Osteoblast (primary cell): ENCODE measurements at regions not wholly inside any gene's neighbourhood (a gene's known extent, or its start where the extent isn't known, plus 50 kb on each side); places are given as distances from the start of the nearest gene placed in this dataset.

Experiments used
- DNase-seq: peaks from one replicate; pipeline ENCODE4 v3.0.0; 2011; ENCODE audit warnings: low spot score, mixed read lengths; ENCODE audit not compliant: insufficient read length; ENCODE audit errors: missing footprints
- H2AFZ ChIP-seq: 2 replicates; pipeline ENCODE4 v1.6.0; 2011; ENCODE audit warnings: mild to moderate bottlenecking, low read length
- H3K27ac ChIP-seq: 2 replicates; pipeline ENCODE4 v1.5.1; 2011; ENCODE audit warnings: mild to moderate bottlenecking, low read depth, low read length, moderate library complexity
- H3K27me3 ChIP-seq: 2 replicates; pipeline ENCODE4 v1.6.0; 2012; ENCODE audit warnings: mild to moderate bottlenecking, control low read depth, inconsistent platforms, low read length, moderate library complexity; ENCODE audit not compliant: insufficient read depth
- H3K36me3 ChIP-seq: 2 replicates; pipeline ENCODE4 v1.5.1; 2011; ENCODE audit warnings: mild to moderate bottlenecking, low read length, control low read depth, moderate library complexity; ENCODE audit not compliant: insufficient read depth
- H3K4me1 ChIP-seq: 2 replicates; pipeline ENCODE4 v1.5.1; 2011; ENCODE audit warnings: mild to moderate bottlenecking, low read length, control low read depth, moderate library complexity; ENCODE audit not compliant: insufficient read depth
- H3K4me2 ChIP-seq: 2 replicates; pipeline ENCODE4 v1.6.0; 2011; ENCODE audit warnings: mild to moderate bottlenecking, low read length; ENCODE audit not compliant: insufficient read depth
- H3K4me3 ChIP-seq: fragments of 200-600 bp; sonication (generic); 3 replicates; pipeline ENCODE4 v1.5.1; 2012; ENCODE audit warnings: mild to moderate bottlenecking, low read length, inconsistent platforms; ENCODE audit not compliant: insufficient read depth
- H3K79me2 ChIP-seq: 2 replicates; pipeline ENCODE4 v1.6.0; 2012; ENCODE audit warnings: mild to moderate bottlenecking, low read length, control low read depth, inconsistent platforms; ENCODE audit not compliant: insufficient read depth
- H3K9me3 ChIP-seq: 2 replicates; pipeline ENCODE4 v1.5.1; 2011; ENCODE audit warnings: low read depth, low read length, control low read depth
- H4K20me1 ChIP-seq: 2 replicates; pipeline ENCODE4 v1.6.0; 2012; ENCODE audit warnings: mild to moderate bottlenecking, low read length, control low read depth; ENCODE audit not compliant: insufficient read depth
- CTCF ChIP-seq: IDR thresholded peaks from 2 replicates; pipeline ENCODE4 v1.5.1; 2011; ENCODE audit warnings: mild to moderate bottlenecking, low read depth, low read length, moderate library complexity; ENCODE audit errors: extremely low read depth

GRCh38 chr5:136620016-136620419, 254.7 kb upstream of the TRPC7 start:
- H3K27ac ChIP-seq = no peak overlapping the region
- H3K4me3 ChIP-seq = no peak overlapping the region
- DNase-seq = no peak
- no peaks in the 10 kb centered on the region for H3K36me3 ChIP-seq
- H3K4me2 ChIP-seq = no peak overlapping the region
- no peak overlapping the region for H2AFZ ChIP-seq
- no peaks in the 10 kb centered on the region for H3K9me3 ChIP-seq
- no peaks in the 10 kb centered on the region for H3K27me3 ChIP-seq
- H4K20me1 ChIP-seq = no peaks in the 10 kb centered on the region
- TF ChIP-seq CTCF = no peak
- no peaks in the 10 kb centered on the region for H3K4me1 ChIP-seq
- no peaks in the 10 kb centered on the region for H3K79me2 ChIP-seq

DNA sequence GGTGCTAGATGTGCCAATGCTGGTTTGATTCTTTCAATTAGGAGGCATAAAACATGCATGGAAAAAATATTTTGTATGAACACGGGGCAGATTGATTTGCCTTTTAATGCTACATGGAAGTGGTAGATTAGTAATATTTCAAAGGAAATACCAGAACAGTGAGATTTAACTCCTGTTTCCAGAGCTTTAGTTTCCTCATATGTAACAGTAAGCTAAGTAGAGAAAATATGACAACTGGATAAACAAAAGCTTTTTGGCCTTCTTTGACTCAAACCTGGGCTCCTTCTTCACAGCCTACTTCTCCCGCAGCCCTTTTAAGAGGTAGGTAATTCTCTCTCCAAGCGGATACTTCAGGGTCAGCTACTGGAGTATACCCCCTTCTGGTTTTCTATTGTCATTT, 254.2 kb upstream of the TRPC7 start:
- Histone ChIP-seq H3K27ac (no peak overlapping the region), H3K27me3 (no peaks in the 10 kb centered on the region), H3K4me2 (no peak overlapping the region), H3K9me3 (no peaks in the 10 kb centered on the region), H2AFZ (no peak overlapping the region), H3K79me2 (no peaks in the 10 kb centered on the region), H3K4me3 (no peak overlapping the region), H3K36me3 (no peaks in the 10 kb centered on the region), H3K4me1 (no peaks in the 10 kb centered on the region), H4K20me1 (no peaks in the 10 kb centered on the region)
- no peak for TF ChIP-seq CTCF
- no peak for DNase-seq

DNA sequence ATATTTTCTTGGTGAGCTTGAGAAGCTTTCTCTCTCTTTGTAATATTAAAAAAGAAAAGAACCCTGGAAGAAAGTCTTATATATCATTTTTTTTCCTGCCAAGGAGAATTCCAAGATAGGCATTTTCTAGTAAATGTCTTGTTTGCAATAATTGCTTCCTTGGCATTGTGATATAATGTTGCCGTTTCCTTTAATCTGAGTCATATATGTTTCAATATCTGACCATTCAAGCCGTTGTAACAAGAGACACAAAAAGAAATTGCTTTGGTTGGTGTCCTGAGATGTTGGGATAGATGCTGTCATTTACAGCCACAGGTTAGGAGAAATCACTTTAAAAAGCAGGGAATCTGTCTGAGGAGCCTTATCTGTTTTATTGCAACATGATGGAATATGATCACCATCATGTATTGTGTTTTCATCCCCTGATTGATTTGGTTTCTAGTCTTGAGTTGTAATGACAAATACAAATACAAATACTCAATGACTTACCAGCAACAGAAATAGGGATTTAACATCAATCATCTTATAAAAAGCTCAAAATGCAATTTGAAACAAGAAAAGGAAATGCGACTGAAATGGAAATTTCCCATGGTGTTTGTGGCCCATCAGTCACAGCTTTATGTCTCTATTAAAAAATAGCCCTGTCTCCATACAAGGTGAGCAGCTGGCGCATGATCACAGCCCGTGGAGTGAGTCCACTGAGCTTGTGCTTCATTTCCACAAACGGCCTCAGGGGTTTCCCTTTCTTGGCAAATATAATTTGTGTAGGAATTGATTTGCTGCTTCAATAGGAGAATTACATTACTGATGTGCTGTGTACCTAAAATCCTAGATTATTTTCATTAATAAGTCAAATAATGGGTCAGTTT, 250.1 kb upstream of the TRPC7 start:
- Histone ChIP-seq H3K9me3 (no peaks in the 10 kb centered on the region), H3K79me2 (no peaks in the 10 kb centered on the region), H3K4me1 (no peaks in the 10 kb centered on the region), H2AFZ (no peak overlapping the region), H3K4me2 (no peak overlapping the region), H4K20me1 (no peaks in the 10 kb centered on the region), H3K27ac (no peak overlapping the region), H3K27me3 (no peaks in the 10 kb centered on the region), H3K4me3 (no peak overlapping the region), H3K36me3 (no peaks in the 10 kb centered on the region)
- no peak for TF ChIP-seq CTCF
- DNase-seq = no peak

DNA sequence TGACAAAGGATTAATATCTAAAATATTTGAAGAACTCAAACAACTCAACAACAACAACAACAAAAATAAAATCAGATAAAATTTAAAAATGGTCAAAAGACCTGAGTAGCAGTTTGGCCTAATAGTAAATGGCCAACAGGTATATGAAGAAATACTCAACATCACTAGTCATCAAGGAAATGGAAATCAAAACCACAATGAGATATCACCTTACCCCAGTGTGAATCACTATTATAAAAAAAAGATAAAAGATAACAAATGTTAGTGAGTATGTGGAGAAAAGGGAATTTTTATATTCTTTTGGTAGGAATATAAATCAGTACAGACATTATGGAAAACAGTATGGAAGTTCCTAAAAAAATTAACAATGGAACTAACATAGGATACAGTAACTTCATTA, 247.9 kb upstream of the TRPC7 start:
- Histone ChIP-seq H4K20me1 (no peaks in the 10 kb centered on the region), H3K27me3 (no peaks in the 10 kb centered on the region), H2AFZ (no peak overlapping the region), H3K4me1 (no peaks in the 10 kb centered on the region), H3K9me3 (no peaks in the 10 kb centered on the region), H3K79me2 (no peaks in the 10 kb centered on the region), H3K36me3 (no peaks in the 10 kb centered on the region), H3K4me2 (no peak overlapping the region), H3K27ac (no peak overlapping the region), H3K4me3 (no peak overlapping the region)
- DNase-seq = no peak
- no peak for TF ChIP-seq CTCF
